H1 (cell line): ENCODE measurements at regions not wholly inside any gene's neighbourhood (a gene's known extent, or its start where the extent isn't known, plus 50 kb on each side); places are given as distances from the start of the nearest gene placed in this dataset.

Experiments used
- CTCF ChIA-PET: fragments of 300-600 bp; sonication (Branson Sonifier 250); formaldehyde crosslinking; loops from one replicate; lab custom pipeline; 2021; ENCODE audit not compliant: partially characterized antibody; lab: Charles Lee
- POLR2A ChIA-PET: fragments of 300-600 bp; sonication (Branson Sonifier 250); formaldehyde crosslinking; loops from one replicate; lab custom pipeline; 2021; ENCODE audit warnings: inconsistent platforms; ENCODE audit not compliant: partially characterized antibody; lab: Charles Lee
- DNase-seq, 2 experiments: peaks; one replicate each; pipeline versions ENCODE4 v3.0.0 to v3.0.0-alpha.2; 2010 to 2022; ENCODE audit warnings: low spot score in 2 of 2, low read depth in 1 of 2, mixed read lengths in 1 of 2
- FAIRE-seq: peaks from 2 replicates; lab custom pipeline; 2011; peaks lifted over from hg19 to GRCh38; lab: Jason Lieb, UNC
- H2AFZ ChIP-seq: 2 replicates; pipeline ENCODE4 v1.8.1; 2012; ENCODE audit warnings: low read length, inconsistent platforms
- H2AK5ac ChIP-seq: 2 replicates; pipeline ENCODE4 v1.6.1; 2013; ENCODE audit warnings: low read depth, low read length
- H2BK120ac ChIP-seq: replicated peaks from 2 replicates; pipeline ENCODE3; 2013; ENCODE audit warnings: low read depth, low read length, inconsistent platforms
- H2BK12ac ChIP-seq: 2 replicates; pipeline ENCODE4 v1.6.1; 2013; ENCODE audit warnings: low read depth, low read length
- H2BK15ac ChIP-seq: 2 replicates; pipeline ENCODE4 v1.6.1; 2013; ENCODE audit warnings: low read length
- H2BK20ac ChIP-seq: 2 replicates; pipeline ENCODE4 v1.6.1; 2013; ENCODE audit warnings: low read length
- H2BK5ac ChIP-seq: 2 replicates; pipeline ENCODE4 v1.6.1; 2013; ENCODE audit warnings: low read depth, low read length
- H3K14ac ChIP-seq: 2 replicates; pipeline ENCODE4 v1.6.1; 2013; ENCODE audit warnings: inconsistent platforms; ENCODE audit not compliant: insufficient read length
- H3K18ac ChIP-seq: 2 replicates; pipeline ENCODE4 v1.6.1; 2013; ENCODE audit warnings: low read length; ENCODE audit errors: extremely low read depth
- H3K23ac ChIP-seq: 2 replicates; pipeline ENCODE4 v1.6.1; 2013; ENCODE audit warnings: inconsistent platforms; ENCODE audit not compliant: insufficient read length
- H3K23me2 ChIP-seq: 2 replicates; pipeline ENCODE4 v1.6.1; 2013; ENCODE audit warnings: low read depth, low read length
- H3K27ac ChIP-seq: 2 replicates; pipeline ENCODE4 v1.6.1; 2011; ENCODE audit warnings: low read depth, low read length, inconsistent platforms
- H3K27me3 ChIP-seq, 4 experiments: replicated peaks in 1 of 4; 1 replicate in 1 of 4; 2 replicates in 3 of 4; pipeline versions ENCODE4 v1.6.1 to v1.8.1; 2011 to 2013; ENCODE audit warnings: low read length in 3 of 4, mild to moderate bottlenecking in 3 of 4, inconsistent platforms in 2 of 4, mixed read lengths in 2 of 4, moderate library complexity in 1 of 4; ENCODE audit not compliant: control insufficient read depth in 3 of 4, insufficient read depth in 3 of 4; ENCODE audit errors: extremely low read depth in 1 of 4
- H3K36me3 ChIP-seq, 4 experiments: 2 replicates each; pipeline versions ENCODE4 v1.6.1 to v1.8.1; 2011 to 2013; ENCODE audit warnings: mild to moderate bottlenecking in 4 of 4, low read length in 3 of 4, moderate library complexity in 2 of 4, control low read depth in 1 of 4, inconsistent platforms in 1 of 4; ENCODE audit not compliant: insufficient read depth in 4 of 4, control insufficient read depth in 2 of 4
- H3K4ac ChIP-seq: replicated peaks from 2 replicates; pipeline ENCODE3; 2013; ENCODE audit warnings: low read length, low read depth, mixed read lengths, inconsistent platforms; ENCODE audit not compliant: insufficient read length
- H3K4me1 ChIP-seq, 4 experiments: replicated peaks in 1 of 4; 1 replicate in 1 of 4; 2 replicates in 3 of 4; pipeline versions ENCODE4 v1.6.1 to v1.8.1; 2011 to 2013; ENCODE audit warnings: low read length in 3 of 4, inconsistent platforms in 2 of 4, mixed read lengths in 1 of 4; ENCODE audit not compliant: insufficient read depth in 4 of 4, control insufficient read depth in 3 of 4
- H3K4me2 ChIP-seq, 2 experiments: 2 replicates each; pipeline versions ENCODE4 v1.6.1 to v1.8.1; 2011 to 2013; ENCODE audit warnings: low read depth in 2 of 2, low read length in 2 of 2, control low read depth in 1 of 2, inconsistent platforms in 1 of 2, mild to moderate bottlenecking in 1 of 2; ENCODE audit not compliant: insufficient read depth in 1 of 2
- H3K4me3 ChIP-seq, 4 experiments: fragments of 200-600, 300-600 bp in 1 of 4; sonication (generic), shearing (Covaris generic), sonication (Bioruptor Twin) in 1 of 4; 2 replicates each; pipeline versions ENCODE4 v1.5.1 to v1.8.1; 2011 to 2016; ENCODE audit warnings: low read length in 4 of 4, low read depth in 3 of 4, control low read depth in 2 of 4, inconsistent platforms in 2 of 4, mild to moderate bottlenecking in 2 of 4, mixed read lengths in 1 of 4, moderate library complexity in 1 of 4; ENCODE audit not compliant: insufficient read depth in 2 of 4; ENCODE audit errors: extremely low read depth in 1 of 4
- H3K56ac ChIP-seq: replicated peaks from 2 replicates; pipeline ENCODE3; 2013; ENCODE audit warnings: low read depth, mild to moderate bottlenecking, mixed read lengths, low read length, inconsistent platforms; ENCODE audit not compliant: insufficient read length
- H3K79me1 ChIP-seq: 2 replicates; pipeline ENCODE4 v1.6.1; 2013; ENCODE audit warnings: low read depth, low read length, control low read depth
- H3K79me2 ChIP-seq, 2 experiments: 2 replicates each; pipeline versions ENCODE4 v1.6.1 to v1.8.1; 2012 to 2013; ENCODE audit warnings: low read length in 2 of 2, mild to moderate bottlenecking in 2 of 2, inconsistent platforms in 1 of 2; ENCODE audit not compliant: insufficient read depth in 2 of 2, control insufficient read depth in 1 of 2
- H3K9ac ChIP-seq, 4 experiments: replicated peaks in 1 of 4; 1 replicate in 1 of 4; 2 replicates in 3 of 4; pipeline versions ENCODE4 v1.6.1 to v1.8.1; 2011 to 2013; ENCODE audit warnings: low read depth in 3 of 4, low read length in 3 of 4, control low read depth in 2 of 4, mild to moderate bottlenecking in 2 of 4, moderate library complexity in 2 of 4, inconsistent platforms in 1 of 4; ENCODE audit errors: extremely low read depth in 1 of 4
- H3K9me3 ChIP-seq, 2 experiments: 2 replicates each; pipeline versions ENCODE4 v1.6.1 to v1.8.1; 2012 to 2013; ENCODE audit warnings: mild to moderate bottlenecking in 2 of 2, moderate library complexity in 2 of 2, control low read depth in 1 of 2, inconsistent platforms in 1 of 2, low read depth in 1 of 2, low read length in 1 of 2, mixed read lengths in 1 of 2; ENCODE audit not compliant: insufficient read depth in 2 of 2
- H4K20me1 ChIP-seq, 2 experiments: replicated peaks in 1 of 2; 2 replicates each; pipeline versions ENCODE3 to v1.8.1; 2011 to 2013; ENCODE audit warnings: inconsistent platforms in 2 of 2, low read length in 2 of 2, mild to moderate bottlenecking in 1 of 2; ENCODE audit not compliant: insufficient read depth in 2 of 2, control insufficient read depth in 1 of 2
- H4K5ac ChIP-seq: 2 replicates; pipeline ENCODE4 v1.6.1; 2013; ENCODE audit warnings: low read length, low read depth, mixed read lengths, inconsistent platforms; ENCODE audit not compliant: insufficient read length
- H4K8ac ChIP-seq: 2 replicates; pipeline ENCODE4 v1.8.0; 2013; ENCODE audit warnings: mild to moderate bottlenecking, moderate library complexity, low read length, inconsistent platforms; ENCODE audit not compliant: insufficient read depth; ENCODE audit errors: extremely low read depth
- H4K91ac ChIP-seq: replicated peaks from 2 replicates; pipeline ENCODE3; 2013; ENCODE audit warnings: low read length, mixed read lengths, inconsistent platforms; ENCODE audit not compliant: insufficient read length
- CHD2 ChIP-seq: IDR thresholded peaks from 2 replicates; pipeline ENCODE4 v1.6.1; 2012; ENCODE audit warnings: low read length, improper control_type of control experiment
- RNF2 ChIP-seq: fragments of 200-900, 300-1000 bp; sonication (generic); IDR thresholded peaks from 2 replicates; pipeline ENCODE4 v1.7.1; 2016; ENCODE audit warnings: borderline replicate concordance, low read depth, mild to moderate bottlenecking, antibody characterized with exemption, low read length; ENCODE audit not compliant: poor library complexity, severe bottlenecking; ENCODE audit errors: missing control alignments
- SAP30 ChIP-seq: fragments of 300-600 bp; sonication (generic); IDR thresholded peaks from 2 replicates; pipeline ENCODE4 v1.7.1; 2012; ENCODE audit warnings: low read length, moderate library complexity, mild to moderate bottlenecking, inconsistent platforms; ENCODE audit not compliant: insufficient read depth, insufficient replicate concordance
- WGBS, 2 experiments: shearing (Covaris generic) in 1 of 2; methylation state at CpG; one replicate each; pipeline versions ENCODE4 v1.1.6 to v1.1.7; 2013 to 2015; ENCODE audit warnings: low lambda C conversion rate in 2 of 2, mixed read lengths in 2 of 2, inconsistent platforms in 1 of 2, low coverage in 1 of 2, missing lambda C conversion rate in 1 of 2; ENCODE audit not compliant: insufficient replicate concordance in 2 of 2, insufficient coverage in 1 of 2, insufficient read length in 1 of 2; ENCODE audit errors: extremely low coverage in 1 of 2, missing lambda C conversion rate in 1 of 2; 5-methylcytosine and 5-hydroxymethylcytosine counted together

- H2BK5ac ChIP-seq = no peak overlapping the region
- H3K27me3 ChIP-seq = no peaks in the 10 kb centered on the region
- H2BK12ac ChIP-seq = no peak overlapping the region
- H3K79me1 ChIP-seq = no peaks in the 10 kb centered on the region
- 63% methylated on average over 1 of the region's 1 CpG; no CpG with 5 or more reads in 1 of the 2 experiments for WGBS, 2 experiments
- H3K4me3 ChIP-seq = no peak overlapping the region
- no peak overlapping the region for H3K18ac ChIP-seq
- no peak overlapping the region for H3K4me2 ChIP-seq
- CTCF ChIA-PET = interaction anchor here (0.9 to 3.1 kb wide), 4 partner anchors 9 to 87 kb away, joined by 3 to 12 read pairs (median 4); no protein-coding TSS in a partner anchor
- no peak overlapping the region for H2AFZ ChIP-seq
- H2BK120ac ChIP-seq = no peak overlapping the region
- no peak overlapping the region for H3K23ac ChIP-seq
- H3K36me3 ChIP-seq = no peaks in the 10 kb centered on the region
- DNase-seq = no peak
- H3K9ac ChIP-seq = no peak overlapping the region
- no peak overlapping the region for H3K56ac ChIP-seq
- H2BK20ac ChIP-seq = no peak overlapping the region
- H4K8ac ChIP-seq = no peak overlapping the region
- no peaks in the 10 kb centered on the region for H3K9me3 ChIP-seq
- H4K91ac ChIP-seq = no peak overlapping the region
- no peak overlapping the region for H2BK15ac ChIP-seq
- no peak overlapping the region for H3K4ac ChIP-seq
- no peaks in the 10 kb centered on the region for H4K20me1 ChIP-seq
- H3K4me1 ChIP-seq = no peaks in the 10 kb centered on the region
- POLR2A ChIA-PET = no interaction called here
- no peaks in the 10 kb centered on the region for H3K23me2 ChIP-seq
- no peak overlapping the region for H2AK5ac ChIP-seq
- H3K14ac ChIP-seq = no peak overlapping the region
- no peak overlapping the region for H3K27ac ChIP-seq
- no peak overlapping the region for H4K5ac ChIP-seq
- no peaks in the 10 kb centered on the region for H3K79me2 ChIP-seq
- FAIRE-seq = no peak
- TF ChIP-seq SAP30 = no peak
- no peak for TF ChIP-seq RNF2
- TF ChIP-seq CHD2 = no peak
Measured at GRCh38 chr7:55639640-55640039, 67.3 kb upstream of the VOPP1 start.
